Activated gamma-delta T cell treated with anti-CD3 and anti-CD28 coated beads, Interleukin-2, amount 50 U/mL, for 16 hours (primary cell): ENCODE measurements at regions not wholly inside any gene's neighbourhood (a gene's known extent, or its start where the extent isn't known, plus 50 kb on each side); places are given as distances from the start of the nearest gene placed in this dataset.
A peak's percentile ranks its signal among the peaks of the same experiment; 100 is the strongest.
"Not testable (repeated sequence)": the region's sequence is repeated elsewhere in the genome, so short reads cannot be mapped to it uniquely, and the experiment has no call there.

Experiments used
- DNase-seq: peaks from one replicate; pipeline ENCODE4 v3.0.0-alpha.2; 2020; ENCODE audit warnings: low read depth

DNA sequence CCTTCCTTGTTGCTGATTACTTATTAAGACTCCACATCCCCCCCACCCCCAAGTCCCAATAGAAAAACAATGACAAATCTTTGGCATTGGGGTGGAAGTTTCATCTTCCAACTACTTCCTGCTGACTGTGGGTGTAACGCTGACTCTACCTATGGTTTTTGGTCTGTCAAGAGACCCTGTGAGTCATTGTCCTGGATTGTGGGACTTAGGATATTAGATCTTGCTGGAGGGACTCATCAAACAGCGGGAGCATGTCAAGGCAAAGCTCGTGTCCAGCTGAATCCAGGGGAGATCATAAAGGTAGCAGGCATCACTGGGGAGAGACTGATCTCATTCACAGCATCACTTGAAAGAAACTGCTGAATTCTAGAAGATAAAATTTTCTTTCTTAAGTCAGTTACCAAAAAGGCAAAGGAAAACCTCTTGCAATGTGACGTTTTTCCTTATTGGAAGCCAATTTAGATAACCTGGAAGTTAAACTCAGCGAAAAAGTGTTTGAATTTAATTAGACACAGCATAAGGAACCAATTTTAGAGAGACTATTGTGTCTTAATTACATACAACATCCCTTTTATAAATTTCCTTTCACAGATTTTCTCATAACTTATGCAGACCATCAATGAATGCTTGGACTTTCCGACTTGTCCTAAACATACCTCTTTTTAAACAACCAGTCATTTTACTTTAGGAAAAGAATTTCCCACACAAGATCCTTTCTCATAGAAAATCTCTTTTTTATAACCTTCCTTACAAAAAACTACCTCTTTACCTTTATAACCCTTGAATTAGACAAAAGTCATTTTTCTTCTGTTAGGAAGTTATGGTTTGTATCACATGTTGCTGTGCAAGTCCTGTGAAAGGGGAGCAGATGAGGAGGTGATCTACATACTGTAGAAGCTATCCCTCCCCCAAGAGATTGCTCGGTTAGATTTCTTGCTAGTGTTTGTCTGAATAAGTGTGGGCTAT is 94.6 kb upstream of the SCAF11 start:
- DNase-seq, result no peak

DNA sequence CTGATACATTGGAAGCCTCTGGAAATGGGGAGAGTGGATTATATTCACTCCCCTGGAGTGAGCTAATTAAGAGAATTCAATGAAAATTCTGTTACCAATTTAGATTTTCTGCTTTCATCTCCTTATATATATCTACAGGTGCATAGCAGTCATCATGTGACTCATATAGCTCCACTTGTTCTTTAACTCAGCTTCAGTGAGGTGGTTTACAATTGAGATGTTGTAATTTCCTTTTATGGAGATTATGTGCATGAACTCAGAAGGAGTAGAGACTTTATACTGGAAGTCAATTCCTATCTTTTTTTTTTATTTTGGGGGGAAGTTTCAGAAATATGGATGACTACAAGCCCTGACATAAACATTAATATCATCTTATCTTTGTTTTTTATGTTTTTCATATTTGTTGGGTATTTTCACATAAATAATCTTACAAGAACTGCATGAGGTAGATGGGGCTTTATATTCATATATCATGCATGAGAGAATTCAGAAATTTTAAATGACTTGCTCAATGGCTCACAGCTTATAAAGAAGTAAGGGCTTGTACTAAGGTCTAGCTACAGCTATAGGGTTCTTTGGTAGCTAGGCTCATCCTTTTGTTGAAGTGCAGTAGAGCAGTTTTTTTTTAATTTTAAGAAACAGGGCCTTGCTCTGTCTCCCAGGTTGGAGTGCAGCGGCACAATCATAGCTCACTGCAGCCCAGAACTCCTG is 92.3 kb upstream of the SCAF11 start:
- no peak for DNase-seq

DNA sequence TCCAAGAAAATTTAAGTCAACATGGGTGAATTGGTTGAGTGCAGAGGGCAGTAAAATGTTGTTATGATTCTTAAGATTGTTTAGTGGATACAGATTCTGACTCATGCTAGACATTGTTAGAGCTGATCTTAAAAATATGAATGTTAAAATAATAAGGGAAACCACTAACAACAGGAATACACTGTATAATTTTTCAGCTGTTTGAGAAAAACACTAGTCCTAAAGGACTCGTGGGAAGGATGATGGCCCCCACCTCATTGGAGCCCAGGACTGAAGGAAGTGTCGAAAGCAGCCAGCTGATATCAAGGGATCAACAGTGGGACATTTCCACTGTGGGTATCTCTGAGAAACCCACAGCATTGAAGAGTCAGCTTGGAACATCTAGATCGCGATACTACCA is 82.9 kb upstream of the SCAF11 start:
- DNase-seq, result no peak

DNA sequence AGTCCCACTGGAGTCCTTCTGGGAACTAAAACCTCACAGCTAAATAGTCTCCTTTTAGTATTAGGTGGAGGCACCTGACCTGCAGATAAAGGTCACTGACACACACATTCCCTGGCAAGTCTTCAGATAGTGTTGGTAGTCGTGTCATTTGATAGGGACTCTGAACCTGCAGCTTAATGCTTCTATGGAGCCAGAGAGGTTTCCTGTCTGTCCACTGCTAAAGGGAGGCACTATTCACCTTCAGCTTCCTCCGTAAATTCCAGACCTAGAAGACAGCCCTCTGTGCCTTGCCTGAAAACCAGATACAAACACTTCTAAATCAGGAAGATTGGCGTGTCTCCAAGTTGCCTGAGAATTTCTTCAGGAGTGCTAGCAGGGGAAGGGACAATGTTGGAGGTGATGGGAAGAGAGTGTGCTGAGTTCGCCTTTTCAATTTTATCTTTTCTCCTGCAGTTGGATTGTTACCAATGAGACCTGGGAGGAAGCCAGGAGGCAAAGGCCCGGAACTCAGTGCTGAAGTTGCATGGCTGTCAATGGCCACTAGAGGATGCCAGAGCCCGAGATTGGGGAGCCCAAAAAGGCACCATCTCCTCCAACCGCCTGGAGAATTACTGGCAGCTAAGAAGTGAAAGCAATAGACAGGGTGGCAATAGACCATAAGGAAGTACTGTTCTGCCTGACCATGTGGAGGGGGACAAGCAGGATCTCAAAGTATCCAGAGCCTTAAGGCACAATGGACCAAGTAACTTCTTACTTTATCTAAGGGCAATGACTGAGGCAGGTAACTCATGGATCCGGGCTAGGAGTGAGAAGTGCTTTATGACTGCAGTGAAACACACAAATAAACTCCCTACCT is 81.6 kb upstream of the SCAF11 start:
- DNase-seq, result peak; percentile 30

DNA sequence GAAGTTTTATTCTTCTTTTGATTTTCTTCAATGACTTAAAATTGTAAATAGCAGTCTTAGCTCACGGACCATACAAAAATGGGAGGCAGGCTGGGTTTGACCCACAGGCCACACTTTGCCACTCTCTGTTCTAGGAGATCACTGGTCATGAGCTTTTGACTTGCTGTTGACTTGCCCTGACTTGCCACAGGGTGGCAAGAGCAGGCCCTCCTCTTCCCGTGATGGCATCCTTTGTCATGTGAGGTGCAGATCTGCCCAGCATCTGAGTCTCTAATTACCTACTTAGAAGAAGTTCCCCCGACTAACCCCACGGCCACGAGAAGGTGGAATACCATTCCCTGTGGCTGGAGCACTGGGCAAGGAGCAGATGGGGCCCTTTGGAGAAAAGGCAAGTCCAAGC is 81.0 kb upstream of the SCAF11 start:
- no peak for DNase-seq

DNA sequence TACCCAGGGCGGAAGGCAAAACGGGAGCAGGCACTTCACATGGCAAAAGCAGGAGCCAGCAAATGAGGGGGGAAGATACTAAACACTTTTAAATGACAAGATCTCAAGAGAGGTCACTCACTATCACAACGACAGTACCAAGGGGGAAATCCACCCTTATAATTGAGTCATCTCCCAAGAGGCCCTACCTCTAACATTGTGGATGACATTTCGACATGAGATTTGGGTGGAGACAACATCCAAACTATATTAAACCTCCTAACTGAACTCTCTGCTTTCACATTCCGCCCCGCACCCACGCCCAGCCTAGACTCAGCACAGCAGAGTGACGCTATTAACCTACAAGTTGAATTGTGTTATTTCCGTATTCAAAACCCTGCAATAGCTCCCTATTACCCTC is 76.7 kb upstream of the SCAF11 start:
- no peak for DNase-seq

DNA sequence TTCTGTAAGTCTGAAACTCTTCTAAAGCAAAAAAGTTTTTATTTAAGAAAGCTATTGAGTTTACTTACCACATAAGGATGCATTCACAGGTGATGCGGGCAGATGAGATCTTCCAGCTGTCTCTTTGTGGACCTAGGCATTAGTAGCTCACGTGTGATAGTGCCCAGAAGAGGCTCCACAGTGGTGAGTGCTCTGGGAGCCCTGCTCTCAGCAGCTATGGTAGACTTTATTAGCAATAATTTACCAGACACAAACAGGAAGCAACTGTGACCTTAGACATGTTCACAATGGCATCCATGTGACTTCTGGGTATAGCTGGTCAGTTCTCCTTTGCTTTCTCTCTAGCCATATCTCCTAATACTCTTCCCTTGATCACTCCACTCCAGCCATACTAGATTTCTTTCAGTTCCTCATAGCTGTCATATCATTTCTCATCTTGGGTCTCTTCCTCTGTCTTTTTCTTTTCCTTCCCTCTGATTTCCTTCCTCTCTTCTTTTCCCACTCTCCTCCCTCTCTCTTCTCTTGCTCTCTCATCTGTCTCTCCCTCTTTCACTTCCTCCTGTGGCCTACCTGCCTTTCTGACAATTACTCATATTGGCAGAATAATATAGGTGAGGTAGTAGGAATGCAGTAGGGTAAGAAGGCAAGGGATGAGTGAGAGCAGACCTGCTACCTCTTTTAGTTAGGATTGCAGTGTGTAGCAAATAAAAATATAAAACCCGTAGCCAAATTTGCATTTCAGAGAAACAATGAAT is 75.2 kb upstream of the SCAF11 start:
- DNase-seq, result no peak

DNA sequence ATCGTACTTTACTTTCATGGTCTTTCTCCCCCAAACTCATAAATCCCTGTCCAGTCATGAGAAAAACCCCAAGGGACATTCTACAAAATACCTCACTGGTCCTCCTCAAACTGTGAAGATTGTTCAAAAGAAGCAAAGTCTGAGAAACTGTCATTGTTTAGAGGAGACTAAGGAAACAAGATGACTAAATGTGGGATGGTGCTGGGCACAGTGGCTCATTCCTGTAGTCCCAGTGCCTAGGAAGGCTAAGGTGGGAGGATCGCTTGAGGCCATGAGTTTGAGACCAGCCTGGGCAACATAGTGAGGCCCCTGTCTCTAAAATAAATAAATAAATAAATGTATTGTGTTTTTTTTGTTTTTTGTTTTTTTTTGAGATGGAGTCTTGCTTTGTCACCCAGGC is 74.2 kb upstream of the SCAF11 start:
- DNase-seq, result no peak

DNA sequence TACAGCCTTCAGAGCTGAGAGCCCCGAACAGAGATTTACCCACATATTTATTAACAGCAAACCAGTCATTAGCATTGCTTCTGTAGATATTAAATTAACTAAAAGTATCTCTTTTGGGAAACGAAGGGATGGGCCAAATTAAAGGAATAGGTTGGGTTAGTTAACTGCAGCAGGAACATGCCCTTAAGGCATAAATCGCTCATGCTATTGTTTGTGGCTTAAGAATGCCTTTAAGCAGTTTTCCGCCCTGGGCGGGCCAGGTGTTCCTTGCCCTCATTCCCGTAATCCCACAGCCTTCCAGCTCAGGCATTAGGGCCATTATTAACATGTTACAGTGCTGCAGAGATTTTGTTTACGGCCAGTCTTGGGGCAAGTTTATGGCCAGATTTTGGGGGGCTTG is 68.3 kb upstream of the SCAF11 start:
- not testable (repeated sequence) for DNase-seq

DNA sequence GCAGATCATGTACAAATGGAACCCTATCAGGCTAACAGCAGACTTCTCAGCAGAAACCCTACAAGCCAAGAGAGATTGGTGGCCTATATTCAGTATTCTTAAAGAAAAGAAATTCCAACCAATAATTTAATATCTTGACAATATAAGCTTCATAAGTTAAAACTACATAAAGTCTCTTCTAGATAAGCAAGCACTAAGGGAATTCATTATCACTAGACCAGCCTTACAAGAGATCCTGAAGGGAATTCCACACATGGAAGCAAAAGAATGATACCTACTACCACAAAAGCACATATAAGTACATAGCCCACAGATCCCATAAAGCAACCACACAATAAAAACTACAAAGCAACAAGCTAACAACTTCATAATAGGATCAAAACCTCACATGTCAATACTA is 60.4 kb upstream of the SCAF11 start:
- DNase-seq, result no peak

DNA sequence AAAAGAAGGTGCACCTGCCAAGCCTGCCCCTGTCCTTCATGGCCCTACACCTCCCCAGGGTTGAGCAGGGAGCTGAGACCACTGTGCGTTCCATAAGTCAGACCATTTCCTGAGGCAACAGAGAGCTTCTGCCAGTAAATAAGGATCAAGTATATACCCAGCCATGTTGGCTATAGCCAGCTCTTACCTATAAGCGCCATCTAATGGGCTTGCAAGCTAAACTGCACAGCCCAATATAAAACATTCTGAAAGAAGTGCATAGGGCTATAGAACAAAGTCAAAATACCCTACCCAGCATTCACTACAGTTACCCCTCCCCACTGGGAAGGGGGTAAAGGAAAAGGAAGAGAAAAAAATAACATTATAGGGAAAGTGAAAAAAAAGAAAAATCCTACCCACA is 59.3 kb upstream of the SCAF11 start:
- no peak for DNase-seq

DNA sequence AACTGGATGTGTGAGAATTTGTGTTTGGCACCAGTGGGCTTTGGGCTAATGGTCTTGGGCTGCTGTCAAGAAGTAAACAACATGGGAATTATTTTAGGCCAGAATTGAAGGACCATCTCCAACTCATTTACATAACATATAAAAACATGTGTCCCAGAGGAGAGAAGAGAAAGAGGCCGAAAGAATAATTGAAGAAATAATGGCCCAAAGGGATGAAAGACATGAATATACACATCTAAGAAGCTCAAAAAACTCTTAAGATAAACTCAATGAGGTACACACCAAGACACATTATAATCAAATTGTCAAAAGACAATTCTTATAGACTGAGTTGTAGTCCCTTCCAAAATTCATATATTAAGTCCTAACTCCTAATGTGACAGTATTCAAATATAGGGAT is 56.1 kb upstream of the SCAF11 start:
- DNase-seq, result no peak

DNA sequence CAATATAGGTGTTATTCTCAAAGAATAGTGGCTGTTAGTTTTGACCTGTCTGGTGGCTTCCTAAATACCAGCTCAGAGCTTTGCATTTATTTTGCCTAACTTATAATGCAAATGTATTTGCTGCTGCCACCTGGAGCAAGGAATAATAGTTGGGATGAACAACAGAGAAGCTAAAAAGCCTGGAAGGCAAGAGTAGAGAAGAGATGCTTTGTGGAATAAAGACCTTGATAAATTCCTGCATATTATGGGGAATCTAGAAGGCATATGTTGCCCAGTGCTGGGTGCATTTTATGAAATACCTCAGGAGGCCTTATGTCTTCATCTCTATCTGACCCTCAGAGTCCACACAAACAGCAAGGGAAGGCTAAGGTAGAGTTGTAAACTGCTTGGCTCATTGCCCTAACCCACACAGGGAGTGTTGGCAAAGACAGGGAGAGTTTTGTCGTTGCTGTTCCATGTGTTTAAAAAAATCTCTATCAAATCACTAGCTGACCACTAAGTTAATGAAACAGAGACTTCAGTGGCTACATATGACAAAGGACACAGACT is 53.7 kb upstream of the SCAF11 start:
- DNase-seq, result no peak
